ENCODE measurements at regions not wholly inside any gene's neighbourhood (a gene's known extent, or its start where the extent isn't known, plus 50 kb on each side); places are given as distances from the start of the nearest gene placed in this dataset.

DNA sequence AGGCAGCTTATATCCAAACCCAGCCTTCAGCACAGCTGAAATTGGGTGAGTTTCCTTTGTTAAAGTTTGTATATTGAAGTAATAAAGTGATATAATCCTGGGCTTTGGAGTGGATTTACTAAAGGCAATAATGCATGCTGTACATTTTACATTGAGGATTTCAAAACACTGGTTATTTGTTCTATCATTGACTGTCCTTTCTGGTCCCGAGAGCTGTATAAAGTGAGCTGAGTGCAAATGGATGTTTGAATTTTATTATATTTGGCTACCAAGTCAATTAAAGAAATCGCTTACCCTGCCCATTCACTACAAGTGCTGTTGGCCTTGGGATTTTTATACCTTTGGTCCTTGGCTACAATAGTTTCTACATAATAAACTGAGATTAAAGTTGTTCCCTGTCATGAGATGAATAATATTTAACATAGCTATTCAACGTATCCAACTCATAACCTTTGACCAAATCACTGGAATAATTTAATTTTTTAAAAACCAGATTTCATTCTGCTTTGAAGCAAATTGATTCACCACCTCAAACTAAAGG lies 207.9 kb downstream of the KLF5 start:
- TF ChIP-seq EZH2phosphoT487 (IDR thresholded peaks at IDR 0.05; ENCODE audit: low read depth, severe bottlenecking, unreplicated experiment) (no peak), EZH2 (IDR thresholded peaks at IDR 0.05; ENCODE audit: borderline replicate concordance) (no peak)
- TF ChIP-seq, protein P1, sequence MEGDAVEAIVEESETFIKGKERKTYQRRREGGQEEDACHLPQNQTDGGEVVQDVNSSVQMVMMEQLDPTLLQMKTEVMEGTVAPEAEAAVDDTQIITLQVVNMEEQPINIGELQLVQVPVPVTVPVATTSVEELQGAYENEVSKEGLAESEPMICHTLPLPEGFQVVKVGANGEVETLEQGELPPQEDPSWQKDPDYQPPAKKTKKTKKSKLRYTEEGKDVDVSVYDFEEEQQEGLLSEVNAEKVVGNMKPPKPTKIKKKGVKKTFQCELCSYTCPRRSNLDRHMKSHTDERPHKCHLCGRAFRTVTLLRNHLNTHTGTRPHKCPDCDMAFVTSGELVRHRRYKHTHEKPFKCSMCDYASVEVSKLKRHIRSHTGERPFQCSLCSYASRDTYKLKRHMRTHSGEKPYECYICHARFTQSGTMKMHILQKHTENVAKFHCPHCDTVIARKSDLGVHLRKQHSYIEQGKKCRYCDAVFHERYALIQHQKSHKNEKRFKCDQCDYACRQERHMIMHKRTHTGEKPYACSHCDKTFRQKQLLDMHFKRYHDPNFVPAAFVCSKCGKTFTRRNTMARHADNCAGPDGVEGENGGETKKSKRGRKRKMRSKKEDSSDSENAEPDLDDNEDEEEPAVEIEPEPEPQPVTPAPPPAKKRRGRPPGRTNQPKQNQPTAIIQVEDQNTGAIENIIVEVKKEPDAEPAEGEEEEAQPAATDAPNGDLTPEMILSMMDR (IDR thresholded peaks at IDR 0.05; ENCODE audit: poor library complexity): no peak

All from hepatocyte (in vitro differentiated cells).